ENCODE measurements at regions not wholly inside any gene's neighbourhood (a gene's known extent, or its start where the extent isn't known, plus 50 kb on each side); places are given as distances from the start of the nearest gene placed in this dataset.

DNA sequence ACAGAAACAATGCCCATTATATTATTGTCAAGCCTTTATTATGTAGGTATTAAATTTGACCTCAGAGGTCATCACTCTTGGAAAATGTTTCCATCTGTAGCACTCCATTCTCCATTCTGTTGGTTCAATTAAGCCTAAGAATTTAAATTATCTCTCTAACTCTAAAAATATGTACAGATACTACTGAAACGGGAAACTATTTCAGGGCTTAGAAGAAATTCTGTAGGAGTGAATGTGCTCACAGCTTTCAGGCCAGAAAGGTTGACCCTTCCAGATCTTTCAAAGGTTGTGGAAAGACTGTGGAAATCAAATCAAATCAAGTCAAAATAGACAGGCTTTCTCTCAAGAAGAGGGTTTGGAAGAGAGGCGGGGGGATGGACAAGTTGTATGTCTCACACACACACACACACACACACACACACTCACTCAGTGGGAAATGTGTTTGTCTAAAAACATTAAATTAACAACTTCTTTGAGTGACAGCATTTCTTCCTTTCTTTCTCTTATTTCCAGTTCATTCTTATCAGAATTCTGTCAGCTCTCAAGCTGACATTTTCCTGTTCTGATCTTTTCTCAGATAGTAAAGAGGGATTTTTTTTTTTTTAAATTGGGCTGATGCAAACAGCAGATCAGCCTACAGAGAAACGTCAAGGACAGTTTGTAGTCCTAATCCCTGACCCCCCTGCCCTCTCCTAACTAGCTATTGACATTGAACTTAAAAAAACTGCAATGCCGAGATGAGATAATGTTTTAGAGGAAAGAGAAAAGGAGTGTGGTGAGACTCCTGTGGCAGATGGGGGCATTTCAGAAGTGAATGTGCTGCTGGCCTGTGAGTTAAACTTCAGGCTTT lies 139.0 kb upstream of the ZFHX3 start:
- H3K4me2 ChIP-seq = peak overlapping the region; percentile 7

DNA sequence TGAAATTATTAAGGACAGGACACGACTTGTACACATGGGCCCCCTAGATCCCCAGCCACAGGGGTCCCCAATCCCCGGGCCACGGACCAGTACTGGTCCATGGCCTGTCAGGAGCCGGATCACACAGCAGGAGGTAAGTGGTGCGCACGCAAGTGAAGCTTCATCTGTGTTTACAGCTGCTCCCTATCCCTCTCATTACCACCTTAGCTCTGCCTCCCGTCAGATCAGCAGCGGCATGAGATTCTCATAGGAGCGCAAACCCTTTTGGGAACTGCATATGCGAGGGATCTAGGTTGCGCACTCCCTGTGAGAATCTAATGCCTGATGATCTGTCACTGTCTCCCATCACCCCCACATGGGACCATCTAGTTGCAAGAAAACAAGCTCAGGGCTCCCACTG lies 137.8 kb upstream of the ZFHX3 start:
- DNase-seq (ENCODE audit: low spot score) = no peak
- no peak overlapping the region for H3K4me2 ChIP-seq
- H2AFZ ChIP-seq = no peak overlapping the region
- no peaks in the 10 kb centered on the region for H3K79me2 ChIP-seq
- no peaks in the 10 kb centered on the region for H3K27me3 ChIP-seq
- TF ChIP-seq EZH2 (IDR thresholded peaks at IDR 0.05; ENCODE audit: borderline replicate concordance) (no peak), EZH2phosphoT487 (IDR thresholded peaks at IDR 0.05; ENCODE audit: low read depth, severe bottlenecking, unreplicated experiment) (no peak)
- TF ChIP-seq, protein P1, sequence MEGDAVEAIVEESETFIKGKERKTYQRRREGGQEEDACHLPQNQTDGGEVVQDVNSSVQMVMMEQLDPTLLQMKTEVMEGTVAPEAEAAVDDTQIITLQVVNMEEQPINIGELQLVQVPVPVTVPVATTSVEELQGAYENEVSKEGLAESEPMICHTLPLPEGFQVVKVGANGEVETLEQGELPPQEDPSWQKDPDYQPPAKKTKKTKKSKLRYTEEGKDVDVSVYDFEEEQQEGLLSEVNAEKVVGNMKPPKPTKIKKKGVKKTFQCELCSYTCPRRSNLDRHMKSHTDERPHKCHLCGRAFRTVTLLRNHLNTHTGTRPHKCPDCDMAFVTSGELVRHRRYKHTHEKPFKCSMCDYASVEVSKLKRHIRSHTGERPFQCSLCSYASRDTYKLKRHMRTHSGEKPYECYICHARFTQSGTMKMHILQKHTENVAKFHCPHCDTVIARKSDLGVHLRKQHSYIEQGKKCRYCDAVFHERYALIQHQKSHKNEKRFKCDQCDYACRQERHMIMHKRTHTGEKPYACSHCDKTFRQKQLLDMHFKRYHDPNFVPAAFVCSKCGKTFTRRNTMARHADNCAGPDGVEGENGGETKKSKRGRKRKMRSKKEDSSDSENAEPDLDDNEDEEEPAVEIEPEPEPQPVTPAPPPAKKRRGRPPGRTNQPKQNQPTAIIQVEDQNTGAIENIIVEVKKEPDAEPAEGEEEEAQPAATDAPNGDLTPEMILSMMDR (IDR thresholded peaks at IDR 0.05; ENCODE audit: poor library complexity) = no peak
- H3K9me3 ChIP-seq (ENCODE audit: low read depth) = no peaks in the 10 kb centered on the region
- no peaks in the 10 kb centered on the region for H3K36me3 ChIP-seq (replicated peaks; ENCODE audit: insufficient read depth, low read depth)
- H3K4me3 ChIP-seq = no peak overlapping the region
- H4K20me1 ChIP-seq (ENCODE audit: insufficient read depth, poor library complexity, severe bottlenecking) = no peaks in the 10 kb centered on the region
- H3K9me2 ChIP-seq (replicated peaks; ENCODE audit: insufficient read depth) = no peaks in the 10 kb centered on the region
- H3K4me1 ChIP-seq (ENCODE audit: insufficient read depth) = peaks cover 8% of the 10 kb centered on the region
- H3K27ac ChIP-seq = no peak overlapping the region
- 95% methylated on average over 11 of the region's 11 CpGs for WGBS (ENCODE audit: low lambda C conversion rate, missing lambda C conversion rate)

More for the DNA sequence above, 139.0 kb upstream of the ZFHX3 start:
- H2AFZ ChIP-seq = peak overlapping the region; percentile 21
- TF ChIP-seq, protein P1 (IDR thresholded peaks at IDR 0.05; ENCODE audit: poor library complexity) = peak; percentile 10
- no peak for TF ChIP-seq EZH2phosphoT487 (IDR thresholded peaks at IDR 0.05; ENCODE audit: low read depth, severe bottlenecking, unreplicated experiment)
- no peaks in the 10 kb centered on the region for H4K20me1 ChIP-seq (ENCODE audit: insufficient read depth, poor library complexity, severe bottlenecking)
- H3K4me3 ChIP-seq = no peak overlapping the region
- no peaks in the 10 kb centered on the region for H3K79me2 ChIP-seq
- peaks cover 8% of the 10 kb centered on the region for H3K4me1 ChIP-seq (ENCODE audit: insufficient read depth)
- H3K9me2 ChIP-seq (replicated peaks; ENCODE audit: insufficient read depth) = no peaks in the 10 kb centered on the region
- no peaks in the 10 kb centered on the region for H3K9me3 ChIP-seq (ENCODE audit: low read depth)
- WGBS (ENCODE audit: low lambda C conversion rate, missing lambda C conversion rate) = 48% methylated on average over 4 of the region's 4 CpGs
- no peak for DNase-seq (ENCODE audit: low spot score)
- H3K36me3 ChIP-seq (replicated peaks; ENCODE audit: insufficient read depth, low read depth) = no peaks in the 10 kb centered on the region
- no peaks in the 10 kb centered on the region for H3K27me3 ChIP-seq
- no peak overlapping the region for H3K27ac ChIP-seq

- peaks cover 10% of the 10 kb centered on the region for H3K4me1 ChIP-seq (ENCODE audit: insufficient read depth)
- no peak overlapping the region for H3K4me3 ChIP-seq
- no peaks in the 10 kb centered on the region for H3K9me3 ChIP-seq (ENCODE audit: low read depth)
- H3K27me3 ChIP-seq = no peaks in the 10 kb centered on the region
- peak overlapping the region; percentile 21 for H2AFZ ChIP-seq
- H3K4me2 ChIP-seq = peak overlapping the region; percentile 34
- TF ChIP-seq, protein P1 (IDR thresholded peaks at IDR 0.05; ENCODE audit: poor library complexity) = peak; percentile 37
- TF ChIP-seq EZH2phosphoT487 (IDR thresholded peaks at IDR 0.05; ENCODE audit: low read depth, severe bottlenecking, unreplicated experiment) = no peak
- no peak for TF ChIP-seq EZH2 (IDR thresholded peaks at IDR 0.05; ENCODE audit: borderline replicate concordance)
- WGBS (ENCODE audit: low lambda C conversion rate, missing lambda C conversion rate) = 43% methylated on average over 17 of the region's 17 CpGs
- no peaks in the 10 kb centered on the region for H3K9me2 ChIP-seq (replicated peaks; ENCODE audit: insufficient read depth)
- DNase-seq (ENCODE audit: low spot score) = peak; percentile 23
- H3K79me2 ChIP-seq = no peaks in the 10 kb centered on the region
- H3K27ac ChIP-seq = peak overlapping the region; percentile 71
- H3K36me3 ChIP-seq (replicated peaks; ENCODE audit: insufficient read depth, low read depth) = no peaks in the 10 kb centered on the region
- no peaks in the 10 kb centered on the region for H4K20me1 ChIP-seq (ENCODE audit: insufficient read depth, poor library complexity, severe bottlenecking)
Measured at GRCh38 chr16:73183611-73184092, 135.7 kb upstream of the ZFHX3 start.
